ENCODE measurements at regions not wholly inside any gene's neighbourhood (a gene's known extent, or its start where the extent isn't known, plus 50 kb on each side); places are given as distances from the start of the nearest gene placed in this dataset.

DNA sequence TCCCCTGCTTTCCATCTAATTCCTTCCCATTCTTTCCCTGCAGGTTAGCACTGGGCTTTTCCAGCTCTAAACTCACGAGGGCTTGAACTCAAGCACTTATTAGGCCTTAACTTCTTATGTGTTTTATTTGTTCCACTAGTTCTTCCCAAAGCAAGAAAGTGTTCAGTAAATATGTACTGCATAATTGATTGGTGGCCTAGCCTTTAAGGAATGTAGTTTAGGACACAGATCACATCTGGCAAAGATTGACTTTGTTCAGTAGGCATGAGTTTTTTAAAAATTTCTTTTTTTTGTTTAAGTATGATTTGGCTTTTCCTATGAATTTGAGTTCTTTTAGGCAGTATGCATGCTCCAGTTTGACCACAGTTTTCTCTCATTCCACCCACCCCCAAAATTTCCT, 285.2 kb downstream of the NPR3 start:
- no peak overlapping the region for H3K27ac ChIP-seq
- H3K36me3 ChIP-seq (ENCODE audit: insufficient read depth) = no peaks in the 10 kb centered on the region
- H3K4me3 ChIP-seq (IDR thresholded peaks at IDR 0.05; ENCODE audit: insufficient read depth, low read depth, low read length) = no peak overlapping the region
- H4K20me1 ChIP-seq (ENCODE audit: insufficient read depth) = no peaks in the 10 kb centered on the region
- H3K4me2 ChIP-seq = no peak overlapping the region
- no peaks in the 10 kb centered on the region for H3K4me1 ChIP-seq (ENCODE audit: low read depth, poor library complexity, severe bottlenecking)
- no peaks in the 10 kb centered on the region for H3K79me2 ChIP-seq (ENCODE audit: insufficient read depth, low read depth)
- no peak overlapping the region for H3K9ac ChIP-seq
- TF ChIP-seq, protein P1, sequence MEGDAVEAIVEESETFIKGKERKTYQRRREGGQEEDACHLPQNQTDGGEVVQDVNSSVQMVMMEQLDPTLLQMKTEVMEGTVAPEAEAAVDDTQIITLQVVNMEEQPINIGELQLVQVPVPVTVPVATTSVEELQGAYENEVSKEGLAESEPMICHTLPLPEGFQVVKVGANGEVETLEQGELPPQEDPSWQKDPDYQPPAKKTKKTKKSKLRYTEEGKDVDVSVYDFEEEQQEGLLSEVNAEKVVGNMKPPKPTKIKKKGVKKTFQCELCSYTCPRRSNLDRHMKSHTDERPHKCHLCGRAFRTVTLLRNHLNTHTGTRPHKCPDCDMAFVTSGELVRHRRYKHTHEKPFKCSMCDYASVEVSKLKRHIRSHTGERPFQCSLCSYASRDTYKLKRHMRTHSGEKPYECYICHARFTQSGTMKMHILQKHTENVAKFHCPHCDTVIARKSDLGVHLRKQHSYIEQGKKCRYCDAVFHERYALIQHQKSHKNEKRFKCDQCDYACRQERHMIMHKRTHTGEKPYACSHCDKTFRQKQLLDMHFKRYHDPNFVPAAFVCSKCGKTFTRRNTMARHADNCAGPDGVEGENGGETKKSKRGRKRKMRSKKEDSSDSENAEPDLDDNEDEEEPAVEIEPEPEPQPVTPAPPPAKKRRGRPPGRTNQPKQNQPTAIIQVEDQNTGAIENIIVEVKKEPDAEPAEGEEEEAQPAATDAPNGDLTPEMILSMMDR (conservative IDR thresholded peaks at IDR 0.05; ENCODE audit: low read depth, low read length) = no peak
- no peak overlapping the region for H2AFZ ChIP-seq (ENCODE audit: low read depth)
- no peaks in the 10 kb centered on the region for H3K27me3 ChIP-seq (ENCODE audit: insufficient read depth, low read depth)

DNA sequence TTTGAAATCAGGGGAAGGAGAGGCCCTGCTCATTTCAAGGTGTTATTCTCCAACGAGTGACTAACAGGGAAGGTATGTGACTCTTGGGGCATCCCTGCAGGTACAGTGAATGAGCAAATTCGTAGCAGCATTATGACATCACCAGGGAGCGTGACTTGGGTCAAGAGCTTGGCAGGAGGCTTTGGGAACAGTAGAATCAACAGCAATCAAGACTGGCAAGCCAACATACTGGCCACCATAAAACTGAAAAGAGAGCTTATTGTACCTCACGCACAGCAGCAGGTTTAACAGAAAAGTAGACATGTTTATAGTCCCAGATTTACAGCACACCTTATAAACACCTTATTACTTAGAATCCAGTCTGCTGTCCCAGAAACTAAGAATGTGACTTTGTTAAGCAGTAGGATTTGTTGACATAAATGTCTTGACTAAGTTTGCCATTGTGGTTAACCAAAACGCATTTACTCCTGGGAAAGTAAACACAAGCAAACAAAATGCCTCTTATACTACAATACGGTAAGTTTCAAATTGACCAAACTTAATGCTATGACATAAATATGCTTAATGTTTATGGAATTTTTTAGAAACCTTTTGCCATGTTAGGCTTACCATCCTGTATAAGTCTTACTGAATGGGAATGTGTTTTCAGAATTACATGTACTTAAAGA, 297.8 kb downstream of the NPR3 start:
- no peaks in the 10 kb centered on the region for H3K4me1 ChIP-seq (ENCODE audit: low read depth, poor library complexity, severe bottlenecking)
- H3K27ac ChIP-seq = no peak overlapping the region
- no peaks in the 10 kb centered on the region for H3K27me3 ChIP-seq (ENCODE audit: insufficient read depth, low read depth)
- H3K79me2 ChIP-seq (ENCODE audit: insufficient read depth, low read depth) = no peaks in the 10 kb centered on the region
- H3K4me2 ChIP-seq = no peak overlapping the region
- H2AFZ ChIP-seq (ENCODE audit: low read depth) = no peak overlapping the region
- H3K9ac ChIP-seq = no peak overlapping the region
- TF ChIP-seq, protein P1 (conservative IDR thresholded peaks at IDR 0.05; ENCODE audit: low read depth, low read length) = no peak
- no peaks in the 10 kb centered on the region for H4K20me1 ChIP-seq (ENCODE audit: insufficient read depth)
- H3K36me3 ChIP-seq (ENCODE audit: insufficient read depth) = no peaks in the 10 kb centered on the region
- no peak overlapping the region for H3K4me3 ChIP-seq (IDR thresholded peaks at IDR 0.05; ENCODE audit: insufficient read depth, low read depth, low read length)

DNA sequence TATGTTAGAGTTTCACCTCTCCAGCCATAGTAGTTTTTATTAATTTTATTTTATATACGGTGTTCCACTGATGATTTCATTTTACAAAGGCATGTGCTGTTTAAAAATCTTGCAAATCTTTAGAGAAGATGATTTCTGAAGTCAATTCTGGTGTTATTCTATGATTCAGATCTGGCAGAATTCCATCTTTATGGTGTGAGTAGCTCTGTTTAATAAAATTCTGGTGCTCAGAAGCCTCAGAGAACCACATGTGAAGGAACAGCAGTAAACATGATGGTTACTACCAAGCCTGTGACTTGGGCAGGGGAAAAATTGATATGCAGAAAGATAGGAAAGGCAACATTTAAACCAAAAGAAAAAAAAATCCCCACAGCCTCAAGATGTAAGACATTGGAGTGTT, 299.7 kb downstream of the NPR3 start:
- H2AFZ ChIP-seq (ENCODE audit: low read depth) = no peak overlapping the region
- H3K36me3 ChIP-seq (ENCODE audit: insufficient read depth) = no peaks in the 10 kb centered on the region
- no peaks in the 10 kb centered on the region for H3K79me2 ChIP-seq (ENCODE audit: insufficient read depth, low read depth)
- no peak overlapping the region for H3K4me3 ChIP-seq (IDR thresholded peaks at IDR 0.05; ENCODE audit: insufficient read depth, low read depth, low read length)
- no peaks in the 10 kb centered on the region for H4K20me1 ChIP-seq (ENCODE audit: insufficient read depth)
- H3K27ac ChIP-seq = no peak overlapping the region
- no peak overlapping the region for H3K4me2 ChIP-seq
- H3K27me3 ChIP-seq (ENCODE audit: insufficient read depth, low read depth) = no peaks in the 10 kb centered on the region
- TF ChIP-seq, protein P1 (conservative IDR thresholded peaks at IDR 0.05; ENCODE audit: low read depth, low read length) = no peak
- H3K9ac ChIP-seq = no peak overlapping the region
- H3K4me1 ChIP-seq (ENCODE audit: low read depth, poor library complexity, severe bottlenecking) = no peaks in the 10 kb centered on the region

- TF ChIP-seq, protein P1 (conservative IDR thresholded peaks at IDR 0.05; ENCODE audit: low read depth, low read length) = no peak
- H4K20me1 ChIP-seq (ENCODE audit: insufficient read depth) = no peaks in the 10 kb centered on the region
- H3K4me2 ChIP-seq = no peak overlapping the region
- H3K27ac ChIP-seq = no peak overlapping the region
- H3K4me3 ChIP-seq (IDR thresholded peaks at IDR 0.05; ENCODE audit: insufficient read depth, low read depth, low read length) = no peak overlapping the region
- H3K79me2 ChIP-seq (ENCODE audit: insufficient read depth, low read depth) = no peaks in the 10 kb centered on the region
- H3K9ac ChIP-seq = no peak overlapping the region
- H3K4me1 ChIP-seq (ENCODE audit: low read depth, poor library complexity, severe bottlenecking) = no peaks in the 10 kb centered on the region
- no peaks in the 10 kb centered on the region for H3K27me3 ChIP-seq (ENCODE audit: insufficient read depth, low read depth)
- no peak overlapping the region for H2AFZ ChIP-seq (ENCODE audit: low read depth)
- no peaks in the 10 kb centered on the region for H3K36me3 ChIP-seq (ENCODE audit: insufficient read depth)
Measured at GRCh38 chr5:33011801-33012200, 300.7 kb downstream of the NPR3 start.

Data from KMS-11 (cell line).